ENCODE measurements at regions not wholly inside any gene's neighbourhood (a gene's known extent, or its start where the extent isn't known, plus 50 kb on each side); places are given as distances from the start of the nearest gene placed in this dataset.

DNA sequence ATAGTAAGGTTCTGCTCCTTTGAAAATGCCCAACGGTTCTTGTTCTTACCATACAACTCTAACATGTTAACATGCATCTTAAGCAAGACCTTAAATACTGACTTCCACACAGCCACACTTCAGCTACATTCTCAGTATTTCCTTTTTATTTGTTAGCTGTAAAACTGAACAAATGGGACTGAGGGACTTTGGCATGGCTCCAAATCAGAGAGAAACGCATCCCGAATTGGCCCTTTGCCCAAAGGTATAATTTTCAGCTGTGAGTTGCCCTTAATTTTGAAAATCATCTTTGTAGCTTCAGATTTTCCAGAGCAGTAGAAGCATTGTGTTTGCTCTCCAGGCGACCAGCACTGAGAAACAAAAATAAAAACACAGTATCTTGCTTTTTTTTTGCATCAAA is 56.4 kb downstream of the NEUROD6 start:
- TF ChIP-seq, protein P1, sequence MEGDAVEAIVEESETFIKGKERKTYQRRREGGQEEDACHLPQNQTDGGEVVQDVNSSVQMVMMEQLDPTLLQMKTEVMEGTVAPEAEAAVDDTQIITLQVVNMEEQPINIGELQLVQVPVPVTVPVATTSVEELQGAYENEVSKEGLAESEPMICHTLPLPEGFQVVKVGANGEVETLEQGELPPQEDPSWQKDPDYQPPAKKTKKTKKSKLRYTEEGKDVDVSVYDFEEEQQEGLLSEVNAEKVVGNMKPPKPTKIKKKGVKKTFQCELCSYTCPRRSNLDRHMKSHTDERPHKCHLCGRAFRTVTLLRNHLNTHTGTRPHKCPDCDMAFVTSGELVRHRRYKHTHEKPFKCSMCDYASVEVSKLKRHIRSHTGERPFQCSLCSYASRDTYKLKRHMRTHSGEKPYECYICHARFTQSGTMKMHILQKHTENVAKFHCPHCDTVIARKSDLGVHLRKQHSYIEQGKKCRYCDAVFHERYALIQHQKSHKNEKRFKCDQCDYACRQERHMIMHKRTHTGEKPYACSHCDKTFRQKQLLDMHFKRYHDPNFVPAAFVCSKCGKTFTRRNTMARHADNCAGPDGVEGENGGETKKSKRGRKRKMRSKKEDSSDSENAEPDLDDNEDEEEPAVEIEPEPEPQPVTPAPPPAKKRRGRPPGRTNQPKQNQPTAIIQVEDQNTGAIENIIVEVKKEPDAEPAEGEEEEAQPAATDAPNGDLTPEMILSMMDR (IDR thresholded peaks at IDR 0.05; ENCODE audit: insufficient read depth, low read length, severe bottlenecking): no peak
- Histone ChIP-seq H3K4me3 (ENCODE audit: low read depth, low read length) (no peak overlapping the region), H3K36me3 (ENCODE audit: control insufficient read depth, insufficient read depth, low read length) (no peaks in the 10 kb centered on the region), H3K27me3 (ENCODE audit: control insufficient read depth, insufficient read depth, low read length) (no peaks in the 10 kb centered on the region)
- FAIRE-seq (no peak), DNase-seq (ENCODE audit: low read depth) (no peak)

- FAIRE-seq (no peak), DNase-seq (ENCODE audit: low read depth) (no peak)
- Histone ChIP-seq H3K36me3 (ENCODE audit: control insufficient read depth, insufficient read depth, low read length) (no peaks in the 10 kb centered on the region), H3K4me3 (ENCODE audit: low read depth, low read length) (no peak overlapping the region), H3K27me3 (ENCODE audit: control insufficient read depth, insufficient read depth, low read length) (no peaks in the 10 kb centered on the region)
- TF ChIP-seq, protein P1 (IDR thresholded peaks at IDR 0.05; ENCODE audit: insufficient read depth, low read length, severe bottlenecking): no peak
These were observed 68.7 kb downstream of the NEUROD6 start for GRCh38 chr7:31271641-31272405.

DNA sequence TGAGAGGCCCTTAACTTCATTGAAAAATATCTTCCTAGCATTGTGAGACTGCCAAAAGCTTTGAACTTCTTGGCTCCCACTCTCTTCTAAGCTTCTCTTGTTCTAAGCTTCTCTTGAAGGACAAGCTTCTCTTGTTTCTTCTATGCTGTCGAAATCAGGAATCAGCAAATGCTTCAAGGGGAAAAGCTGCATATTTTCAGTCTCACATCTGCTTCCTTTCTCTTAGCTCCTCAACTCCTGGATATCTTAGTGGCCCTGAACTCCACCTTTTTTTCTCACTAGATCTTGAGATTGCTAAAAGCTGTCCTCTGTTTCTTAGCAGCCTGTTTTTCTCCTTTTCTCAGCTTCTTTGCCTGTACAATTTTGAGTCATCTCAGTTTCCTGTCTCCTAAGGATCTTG is 73.0 kb downstream of the NEUROD6 start:
- FAIRE-seq: no peak
- Histone ChIP-seq H3K4me3 (ENCODE audit: low read depth, low read length) (no peak overlapping the region), H3K36me3 (ENCODE audit: control insufficient read depth, insufficient read depth, low read length) (no peaks in the 10 kb centered on the region), H3K27me3 (ENCODE audit: control insufficient read depth, insufficient read depth, low read length) (no peaks in the 10 kb centered on the region)
- DNase-seq (ENCODE audit: low read depth): peak; percentile 22
- TF ChIP-seq, protein P1 (IDR thresholded peaks at IDR 0.05; ENCODE audit: insufficient read depth, low read length, severe bottlenecking): no peak

DNA sequence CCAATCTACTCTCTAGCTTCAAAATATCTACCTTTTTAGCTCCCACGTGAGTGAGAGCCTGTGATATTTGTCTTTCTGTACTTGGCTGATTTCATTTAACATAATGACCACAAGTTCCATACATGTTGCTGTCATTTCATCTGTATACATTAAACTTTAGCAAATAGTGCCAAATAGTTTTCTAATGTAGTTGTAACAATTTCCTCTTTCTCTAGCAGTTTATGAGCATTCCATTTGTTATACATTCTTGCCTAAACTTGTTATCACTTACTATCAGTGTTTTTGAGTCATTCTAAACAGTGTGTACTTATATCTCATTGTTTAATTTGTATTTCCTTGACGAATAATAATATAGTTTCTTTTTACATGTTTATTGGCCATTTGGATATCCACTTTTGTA is 77.2 kb downstream of the NEUROD6 start:
- Histone ChIP-seq H3K36me3 (ENCODE audit: control insufficient read depth, insufficient read depth, low read length) (no peaks in the 10 kb centered on the region), H3K27me3 (ENCODE audit: control insufficient read depth, insufficient read depth, low read length) (no peaks in the 10 kb centered on the region), H3K4me3 (ENCODE audit: low read depth, low read length) (no peak overlapping the region)
- TF ChIP-seq, protein P1 (IDR thresholded peaks at IDR 0.05; ENCODE audit: insufficient read depth, low read length, severe bottlenecking): no peak
- peak; percentile 83 for DNase-seq (ENCODE audit: low read depth)
- no peak for FAIRE-seq

GRCh38 chr7:31261341-31261740 is 79.2 kb downstream of the NEUROD6 start:
- no peaks in the 10 kb centered on the region for H3K36me3 ChIP-seq (ENCODE audit: control insufficient read depth, insufficient read depth, low read length)
- DNase-seq (ENCODE audit: low read depth): no peak
- no peak for FAIRE-seq
- TF ChIP-seq, protein P1 (IDR thresholded peaks at IDR 0.05; ENCODE audit: insufficient read depth, low read length, severe bottlenecking): no peak
- H3K27me3 ChIP-seq (ENCODE audit: control insufficient read depth, insufficient read depth, low read length): no peaks in the 10 kb centered on the region
- H3K4me3 ChIP-seq (ENCODE audit: low read depth, low read length): no peak overlapping the region

GRCh38 chr7:31260851-31261250 is 79.7 kb downstream of the NEUROD6 start:
- FAIRE-seq (no peak), DNase-seq (ENCODE audit: low read depth) (no peak)
- no peak overlapping the region for H3K4me3 ChIP-seq (ENCODE audit: low read depth, low read length)
- TF ChIP-seq, protein P1 (IDR thresholded peaks at IDR 0.05; ENCODE audit: insufficient read depth, low read length, severe bottlenecking): no peak
- H3K36me3 ChIP-seq (ENCODE audit: control insufficient read depth, insufficient read depth, low read length): no peaks in the 10 kb centered on the region
- no peaks in the 10 kb centered on the region for H3K27me3 ChIP-seq (ENCODE audit: control insufficient read depth, insufficient read depth, low read length)

Data from bronchial epithelial cell (primary cell).